Spleen (tissue), 7 donors: ENCODE measurements at regions not wholly inside any gene's neighbourhood (a gene's known extent, or its start where the extent isn't known, plus 50 kb on each side); places are given as distances from the start of the nearest gene placed in this dataset.

Experiments used
- POLR2A ChIP-seq, 3 donors: fragments of 450-650 bp; IDR thresholded peaks; one replicate each; pipeline ENCODE4 v1.5.1; 2017; ENCODE audit warnings: antibody characterized with exemption in 3 of 3, mild to moderate bottlenecking in 1 of 3
- POLR2AphosphoS5 ChIP-seq, 3 donors: sonication (generic); formaldehyde crosslinking; IDR thresholded peaks; one replicate each; pipeline ENCODE4 v1.5.1; 2017; ENCODE audit warnings: antibody characterized with exemption in 3 of 3
- TF ChIP-seq, protein P1 (sequence below), 11 experiments: fragments of 200-600 bp in 7 of 11; fragments of 450-650 bp in 4 of 11; sonication (generic) in 4 of 11; IDR thresholded peaks in 8 of 11; conservative IDR thresholded peaks in 3 of 11; 1 replicate in 7 of 11; 2 replicates in 4 of 11; pipeline versions ENCODE4 v1.4.0 to v1.8.0; 2016 to 2021; ENCODE audit warnings: antibody characterized with exemption in 11 of 11, inconsistent platforms in 4 of 11, mild to moderate bottlenecking in 1 of 11
- donor health status: DM: no; HTN: no; CAD: no; lungs with moderate emphysema.
- donor health status: DM: no; HTN: no; CAD: no.
- donor health status: DM: no; HTN: no; CAD: no.

DNA sequence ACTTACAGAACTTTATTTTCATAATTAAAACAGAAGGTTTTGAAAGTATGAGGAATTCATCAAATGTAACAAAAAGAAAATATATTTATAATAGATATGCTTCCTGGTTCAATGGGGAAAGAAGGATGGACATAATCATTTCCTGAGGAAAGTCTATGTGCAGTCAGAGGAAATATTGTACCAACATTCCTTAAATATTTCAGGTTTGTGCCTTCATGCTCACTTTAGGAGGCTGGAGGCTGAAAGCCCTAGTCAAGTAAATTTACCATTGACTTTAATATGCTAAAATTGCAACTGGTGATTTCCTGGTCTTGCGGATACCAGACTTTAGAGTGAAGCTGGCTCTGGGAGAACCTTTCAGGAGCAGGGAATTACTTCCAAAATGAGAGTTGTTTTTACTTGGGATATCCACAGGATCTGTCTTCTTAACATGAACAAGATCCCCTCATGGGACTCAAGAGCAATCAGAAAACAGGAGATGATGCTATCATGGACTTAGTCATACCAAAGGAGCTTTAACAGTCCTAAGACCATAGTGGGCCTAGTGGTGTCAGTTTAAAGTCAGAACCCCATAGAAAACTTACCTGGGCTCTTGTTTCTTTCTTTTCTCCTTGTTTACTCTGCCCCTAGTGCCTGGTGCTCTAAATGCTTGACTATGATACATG lies 762.8 kb upstream of the GRAMD2B start:
- TF ChIP-seq, protein P1, sequence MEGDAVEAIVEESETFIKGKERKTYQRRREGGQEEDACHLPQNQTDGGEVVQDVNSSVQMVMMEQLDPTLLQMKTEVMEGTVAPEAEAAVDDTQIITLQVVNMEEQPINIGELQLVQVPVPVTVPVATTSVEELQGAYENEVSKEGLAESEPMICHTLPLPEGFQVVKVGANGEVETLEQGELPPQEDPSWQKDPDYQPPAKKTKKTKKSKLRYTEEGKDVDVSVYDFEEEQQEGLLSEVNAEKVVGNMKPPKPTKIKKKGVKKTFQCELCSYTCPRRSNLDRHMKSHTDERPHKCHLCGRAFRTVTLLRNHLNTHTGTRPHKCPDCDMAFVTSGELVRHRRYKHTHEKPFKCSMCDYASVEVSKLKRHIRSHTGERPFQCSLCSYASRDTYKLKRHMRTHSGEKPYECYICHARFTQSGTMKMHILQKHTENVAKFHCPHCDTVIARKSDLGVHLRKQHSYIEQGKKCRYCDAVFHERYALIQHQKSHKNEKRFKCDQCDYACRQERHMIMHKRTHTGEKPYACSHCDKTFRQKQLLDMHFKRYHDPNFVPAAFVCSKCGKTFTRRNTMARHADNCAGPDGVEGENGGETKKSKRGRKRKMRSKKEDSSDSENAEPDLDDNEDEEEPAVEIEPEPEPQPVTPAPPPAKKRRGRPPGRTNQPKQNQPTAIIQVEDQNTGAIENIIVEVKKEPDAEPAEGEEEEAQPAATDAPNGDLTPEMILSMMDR (IDR thresholded peaks at IDR 0.05 in 8 of 11, conservative IDR thresholded peaks at IDR 0.05 in 3 of 11), result no peak
- TF ChIP-seq POLR2A (IDR thresholded peaks at IDR 0.05), result no peak
- no peak for TF ChIP-seq POLR2AphosphoS5 (IDR thresholded peaks at IDR 0.05)
